ENCODE measurements at regions not wholly inside any gene's neighbourhood (a gene's known extent, or its start where the extent isn't known, plus 50 kb on each side); places are given as distances from the start of the nearest gene placed in this dataset.

DNA sequence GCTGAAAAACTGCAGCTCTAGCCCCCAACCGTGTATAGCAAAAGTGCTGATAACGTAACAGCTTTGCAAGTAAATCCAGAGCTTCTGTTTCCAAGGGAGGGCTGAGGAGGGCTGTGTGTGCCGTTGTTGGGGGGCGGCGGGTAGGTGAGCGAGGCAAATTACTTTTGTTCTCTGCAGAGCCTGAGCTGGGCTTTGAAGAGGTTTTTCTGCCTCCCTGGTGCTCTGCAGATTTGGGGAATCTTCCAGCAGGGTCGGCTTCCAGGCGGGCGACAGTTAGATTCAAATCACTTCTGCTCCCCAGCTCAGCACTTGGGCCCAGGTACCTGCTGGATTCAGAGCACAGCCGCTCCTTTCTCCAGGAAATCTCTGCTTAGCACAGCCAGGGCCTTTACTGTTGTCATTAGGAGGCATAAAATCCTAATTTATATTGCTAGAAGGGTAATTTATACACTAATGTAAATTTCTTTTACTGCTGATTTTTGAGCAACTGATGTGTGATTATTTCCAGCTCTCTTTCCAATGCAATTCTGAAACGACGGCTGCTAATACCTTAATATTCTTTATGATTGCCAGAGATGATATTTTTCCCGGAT is 442.4 kb downstream of the TYW1 start:
- Histone ChIP-seq H3K9me3 (no peaks in the 10 kb centered on the region), H3K4me3 (no peak overlapping the region), H3K27me3 (no peaks in the 10 kb centered on the region), H3K27ac (no peak overlapping the region), H3K36me3 (no peaks in the 10 kb centered on the region), H3K4me1 (no peaks in the 10 kb centered on the region)
- TF ChIP-seq EP300 (IDR thresholded peaks at IDR 0.05), result no peak
- TF ChIP-seq POLR2A (IDR thresholded peaks at IDR 0.05), result no peak
- TF ChIP-seq POLR2AphosphoS5 (IDR thresholded peaks at IDR 0.05), result no peak
- TF ChIP-seq, protein P1, sequence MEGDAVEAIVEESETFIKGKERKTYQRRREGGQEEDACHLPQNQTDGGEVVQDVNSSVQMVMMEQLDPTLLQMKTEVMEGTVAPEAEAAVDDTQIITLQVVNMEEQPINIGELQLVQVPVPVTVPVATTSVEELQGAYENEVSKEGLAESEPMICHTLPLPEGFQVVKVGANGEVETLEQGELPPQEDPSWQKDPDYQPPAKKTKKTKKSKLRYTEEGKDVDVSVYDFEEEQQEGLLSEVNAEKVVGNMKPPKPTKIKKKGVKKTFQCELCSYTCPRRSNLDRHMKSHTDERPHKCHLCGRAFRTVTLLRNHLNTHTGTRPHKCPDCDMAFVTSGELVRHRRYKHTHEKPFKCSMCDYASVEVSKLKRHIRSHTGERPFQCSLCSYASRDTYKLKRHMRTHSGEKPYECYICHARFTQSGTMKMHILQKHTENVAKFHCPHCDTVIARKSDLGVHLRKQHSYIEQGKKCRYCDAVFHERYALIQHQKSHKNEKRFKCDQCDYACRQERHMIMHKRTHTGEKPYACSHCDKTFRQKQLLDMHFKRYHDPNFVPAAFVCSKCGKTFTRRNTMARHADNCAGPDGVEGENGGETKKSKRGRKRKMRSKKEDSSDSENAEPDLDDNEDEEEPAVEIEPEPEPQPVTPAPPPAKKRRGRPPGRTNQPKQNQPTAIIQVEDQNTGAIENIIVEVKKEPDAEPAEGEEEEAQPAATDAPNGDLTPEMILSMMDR (IDR thresholded peaks at IDR 0.05), result no peak
- DNase-seq (ENCODE audit: low spot score in 2 of 2), result no peak
- WGBS, result 80% methylated on average over 13 of the region's 13 CpGs

DNA sequence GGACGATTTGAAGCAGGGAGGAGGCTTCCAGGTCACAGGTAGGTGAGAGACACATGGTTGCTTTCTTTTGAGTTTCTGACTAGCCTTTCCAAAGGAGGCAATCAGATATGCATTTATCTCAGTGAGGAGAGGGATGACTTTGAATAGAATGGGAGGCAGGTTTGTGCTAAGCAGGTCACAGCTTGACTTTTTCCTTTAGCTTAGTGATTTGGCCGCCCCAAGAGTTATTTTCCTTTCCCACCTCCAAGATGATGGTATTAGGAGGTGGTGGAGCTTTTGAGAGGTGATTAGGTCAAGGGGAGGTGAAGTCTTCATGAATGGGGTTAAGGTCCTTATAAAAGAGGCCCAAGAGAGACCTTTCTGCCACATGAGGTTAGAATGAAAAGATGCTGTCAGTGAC is 443.7 kb downstream of the TYW1 start:
- Histone ChIP-seq H3K36me3 (no peaks in the 10 kb centered on the region), H3K4me3 (no peak overlapping the region), H3K27me3 (no peaks in the 10 kb centered on the region), H3K4me1 (no peaks in the 10 kb centered on the region), H3K27ac (no peak overlapping the region), H3K9me3 (no peaks in the 10 kb centered on the region)
- no peak for DNase-seq (ENCODE audit: low spot score in 2 of 2)
- TF ChIP-seq, protein P1 (IDR thresholded peaks at IDR 0.05), result no peak
- no peak for TF ChIP-seq POLR2AphosphoS5 (IDR thresholded peaks at IDR 0.05)
- TF ChIP-seq EP300 (IDR thresholded peaks at IDR 0.05), result no peak
- TF ChIP-seq POLR2A (IDR thresholded peaks at IDR 0.05), result no peak
- WGBS, result 0% methylated on average over 2 of the region's 2 CpGs

DNA sequence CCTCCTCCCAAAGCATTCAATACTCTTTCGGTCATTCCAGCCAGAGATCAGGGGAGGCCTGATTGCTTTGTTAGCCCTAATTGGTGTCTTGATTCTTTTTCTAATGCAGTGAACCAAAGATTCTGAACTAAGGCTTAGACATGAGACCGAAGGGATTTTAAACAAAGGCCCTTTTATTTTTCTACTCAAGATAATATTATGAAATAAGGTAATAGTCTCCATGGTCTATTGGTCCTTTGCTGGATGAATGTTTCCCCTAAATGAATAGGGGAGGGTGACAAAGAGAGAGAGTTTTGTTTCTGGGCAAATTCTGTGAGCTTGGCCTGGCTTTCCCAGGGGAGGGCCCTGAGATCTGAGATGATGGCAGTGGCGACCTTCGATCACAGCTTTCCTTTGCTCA is 449.1 kb downstream of the TYW1 start:
- H3K36me3 ChIP-seq, result no peaks in the 10 kb centered on the region
- H3K9me3 ChIP-seq, result no peaks in the 10 kb centered on the region
- H3K27ac ChIP-seq, result no peak overlapping the region
- H3K27me3 ChIP-seq, result no peaks in the 10 kb centered on the region
- H3K4me3 ChIP-seq, result no peak overlapping the region
- H3K4me1 ChIP-seq, result no peaks in the 10 kb centered on the region
- DNase-seq (ENCODE audit: low spot score in 2 of 2), result no peak
- 93% methylated on average over 4 of the region's 4 CpGs for WGBS
- TF ChIP-seq POLR2AphosphoS5 (IDR thresholded peaks at IDR 0.05), result no peak
- TF ChIP-seq EP300 (IDR thresholded peaks at IDR 0.05), result no peak
- TF ChIP-seq, protein P1 (IDR thresholded peaks at IDR 0.05), result no peak
- no peak for TF ChIP-seq POLR2A (IDR thresholded peaks at IDR 0.05)

DNA sequence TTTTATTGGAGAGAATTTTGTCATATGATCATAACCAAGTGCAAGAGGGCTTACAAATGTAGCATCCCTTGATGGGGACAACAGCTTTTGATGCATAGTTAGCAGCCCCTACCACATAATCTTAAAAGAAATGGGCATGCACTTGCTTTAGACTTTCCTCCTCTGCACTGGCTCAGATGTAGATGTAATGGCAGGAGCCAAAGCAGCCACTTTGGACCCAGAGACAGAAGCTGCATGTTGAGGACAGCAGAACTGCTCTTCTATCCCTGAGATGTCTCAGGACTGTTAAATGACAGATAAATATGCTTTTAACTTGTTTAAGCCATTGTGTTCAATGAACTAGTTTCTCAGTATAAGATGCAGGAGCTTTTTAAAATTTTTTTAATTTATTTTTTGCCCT is 450.7 kb downstream of the TYW1 start:
- H3K27me3 ChIP-seq, result no peaks in the 10 kb centered on the region
- H3K36me3 ChIP-seq, result no peaks in the 10 kb centered on the region
- no peaks in the 10 kb centered on the region for H3K4me1 ChIP-seq
- no peak overlapping the region for H3K4me3 ChIP-seq
- TF ChIP-seq POLR2AphosphoS5 (IDR thresholded peaks at IDR 0.05), result no peak
- TF ChIP-seq, protein P1 (IDR thresholded peaks at IDR 0.05), result no peak
- no peak for TF ChIP-seq EP300 (IDR thresholded peaks at IDR 0.05)
- no peak for TF ChIP-seq POLR2A (IDR thresholded peaks at IDR 0.05)
- H3K9me3 ChIP-seq, result no peaks in the 10 kb centered on the region
- no peak for DNase-seq (ENCODE audit: low spot score in 2 of 2)
- H3K27ac ChIP-seq, result no peak overlapping the region

DNA sequence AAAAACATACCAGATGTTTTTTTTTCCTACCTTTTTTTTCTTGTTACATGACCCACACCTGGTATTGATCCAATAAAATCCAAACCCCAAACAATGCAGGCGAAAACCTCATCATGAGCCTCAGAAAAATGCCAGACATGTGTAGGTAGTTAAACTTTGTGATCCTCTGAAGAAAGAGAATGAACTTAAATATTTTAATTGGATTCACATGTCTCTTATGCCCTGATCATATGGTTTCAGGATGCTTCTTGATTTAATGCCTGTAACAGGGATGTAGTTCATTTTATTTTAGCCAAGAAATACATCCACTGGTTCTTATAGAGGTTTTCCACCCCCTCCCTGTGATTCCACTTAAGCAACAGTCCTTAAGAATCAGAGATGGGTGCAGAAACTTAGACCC is 451.6 kb downstream of the TYW1 start:
- H3K9me3 ChIP-seq, result no peaks in the 10 kb centered on the region
- TF ChIP-seq POLR2A (IDR thresholded peaks at IDR 0.05), result no peak
- no peak for DNase-seq (ENCODE audit: low spot score in 2 of 2)
- WGBS, result 68% methylated on average over 1 of the region's 1 CpG
- no peaks in the 10 kb centered on the region for H3K4me1 ChIP-seq
- H3K27me3 ChIP-seq, result no peaks in the 10 kb centered on the region
- no peaks in the 10 kb centered on the region for H3K36me3 ChIP-seq
- H3K27ac ChIP-seq, result no peak overlapping the region
- no peak overlapping the region for H3K4me3 ChIP-seq

DNA sequence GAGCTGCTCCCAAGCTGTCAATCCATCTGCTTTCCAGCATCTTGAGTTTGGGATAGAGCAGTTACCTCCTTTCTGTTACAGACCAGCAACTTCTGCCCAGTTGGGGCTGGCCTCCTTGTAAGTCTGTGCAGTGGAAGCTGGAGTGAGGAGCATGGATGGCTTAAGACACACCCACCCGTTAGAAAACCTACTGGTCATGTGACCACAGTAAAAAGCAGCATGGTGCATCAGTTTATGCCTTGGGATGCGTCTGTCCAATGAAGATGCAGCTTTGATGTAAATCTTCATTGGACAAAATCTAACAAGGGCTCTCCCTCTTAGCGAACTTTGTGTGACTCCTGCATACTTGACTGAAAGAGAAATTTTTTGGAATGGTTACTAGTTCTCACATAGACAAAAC is 453.5 kb downstream of the TYW1 start:
- no peaks in the 10 kb centered on the region for H3K4me1 ChIP-seq
- no peak for TF ChIP-seq POLR2AphosphoS5 (IDR thresholded peaks at IDR 0.05)
- TF ChIP-seq POLR2A (IDR thresholded peaks at IDR 0.05), result no peak
- TF ChIP-seq, protein P1 (IDR thresholded peaks at IDR 0.05), result no peak
- TF ChIP-seq EP300 (IDR thresholded peaks at IDR 0.05), result no peak
- H3K9me3 ChIP-seq, result no peaks in the 10 kb centered on the region
- no peak overlapping the region for H3K27ac ChIP-seq
- no peaks in the 10 kb centered on the region for H3K27me3 ChIP-seq
- WGBS, result 80% methylated on average over 3 of the region's 3 CpGs
- no peak overlapping the region for H3K4me3 ChIP-seq
- H3K36me3 ChIP-seq, result no peaks in the 10 kb centered on the region
- DNase-seq (ENCODE audit: low spot score in 2 of 2), result no peak
